Panc1 (cell line): ENCODE measurements at regions not wholly inside any gene's neighbourhood (a gene's known extent, or its start where the extent isn't known, plus 50 kb on each side); places are given as distances from the start of the nearest gene placed in this dataset.

Experiments used
- ATAC-seq: fragments of 200-7000 bp; cut with Tn5 transposase; 2 replicates; pipeline ENCODE4 v1.9.1; 2020; ENCODE audit warnings: mild to moderate bottlenecking, moderate library complexity
- BruUV-seq: library from RNA; stranded (reverse); fragments of 400-500 nt; replicated peaks from 2 replicates; lab custom pipeline; 2021; lab: Mats Ljungman, UMichigan
- CTCF ChIA-PET: fragments of 300-600 bp; sonication (Branson Sonifier 250); formaldehyde crosslinking; loops from one replicate; lab custom pipeline; 2022; ENCODE audit warnings: antibody characterized with exemption; lab: Charles Lee
- POLR2A ChIA-PET: fragments of 300-600 bp; sonication (Branson Sonifier 250); formaldehyde crosslinking; loops from one replicate; lab custom pipeline; 2022; ENCODE audit warnings: antibody characterized with exemption; lab: Charles Lee
- DNase-seq: peaks from one replicate; pipeline ENCODE4 v3.0.0-alpha.2; 2010; ENCODE audit warnings: low read depth, low spot score
- H3K27ac ChIP-seq: 2 replicates; pipeline ENCODE4 v1.5.1; 2011; ENCODE audit warnings: mild to moderate bottlenecking, low read length, inconsistent platforms
- H3K27me3 ChIP-seq: fragments of 200-500 bp; sonication (Bioruptor generic); 2 replicates; pipeline ENCODE4 v1.6.0; 2014; ENCODE audit warnings: low read length, inconsistent platforms; ENCODE audit not compliant: control insufficient read depth, insufficient read depth
- H3K36me3 ChIP-seq: fragments of 200-500 bp; sonication (Bioruptor generic); 2 replicates; pipeline ENCODE4 v1.5.1; 2014; ENCODE audit warnings: inconsistent platforms, mild to moderate bottlenecking, low read length, moderate library complexity; ENCODE audit not compliant: control insufficient read depth, insufficient read depth
- H3K4me1 ChIP-seq: 2 replicates; pipeline ENCODE4 v1.5.1; 2011; ENCODE audit warnings: inconsistent platforms, mild to moderate bottlenecking, low read length, moderate library complexity; ENCODE audit not compliant: control insufficient read depth, insufficient read depth
- H3K4me3 ChIP-seq, 2 experiments: 2 replicates each; pipeline ENCODE4 v1.5.1; 2011 to 2012; ENCODE audit warnings: low read depth in 2 of 2, low read length in 2 of 2, mild to moderate bottlenecking in 2 of 2, inconsistent platforms in 1 of 2, moderate library complexity in 1 of 2
- H3K9me3 ChIP-seq: fragments of 200-500 bp; sonication (Bioruptor generic); 2 replicates; pipeline ENCODE4 v1.5.1; 2014; ENCODE audit warnings: low read depth, mild to moderate bottlenecking, inconsistent platforms, low read length, moderate library complexity; ENCODE audit not compliant: control insufficient read depth, insufficient read depth
- POLR2AphosphoS5 ChIP-seq: IDR thresholded peaks from 2 replicates; pipeline ENCODE4 v1.6.1; 2012; ENCODE audit warnings: mild to moderate bottlenecking, low read depth, low read length, moderate library complexity
- SIN3A ChIP-seq: IDR thresholded peaks from 2 replicates; pipeline ENCODE4 v1.6.1; 2012; ENCODE audit warnings: low read depth, mild to moderate bottlenecking, low read length, moderate library complexity, borderline replicate concordance; ENCODE audit not compliant: insufficient read depth
- TCF7L2 ChIP-seq: IDR thresholded peaks from 2 replicates; pipeline ENCODE4 v1.6.1; 2011; ENCODE audit warnings: mild to moderate bottlenecking, low read depth, low read length, inconsistent platforms
- in situ Hi-C: cut with HindIII; loops from 2 replicates; pipeline ENCODE4 v1.10.0; 2016; ENCODE audit warnings: low sequenced_read_pairs, low pct_unique_long_range_greater_than_20kb
- intact Hi-C: fragments of 100-400 bp; cut with micrococcal nuclease; formaldehyde crosslinking; loops from one replicate; pipeline ENCODE4 v1.10.0; 2022; ENCODE audit not compliant: unreplicated experiment
- TF ChIP-seq, protein P1 (sequence below): fragments of 450-650 bp; IDR thresholded peaks from 2 replicates; pipeline ENCODE4 v1.5.1; 2017; ENCODE audit warnings: mild to moderate bottlenecking
- TF ChIP-seq, protein P2 (sequence below), 2 experiments: IDR thresholded peaks; 2 replicates each; pipeline ENCODE4 v1.6.1; 2011 to 2012; ENCODE audit warnings: low read depth in 2 of 2, control low read depth in 1 of 2, low read length in 1 of 2, mild to moderate bottlenecking in 1 of 2, moderate library complexity in 1 of 2; ENCODE audit not compliant: insufficient read depth in 1 of 2

DNA sequence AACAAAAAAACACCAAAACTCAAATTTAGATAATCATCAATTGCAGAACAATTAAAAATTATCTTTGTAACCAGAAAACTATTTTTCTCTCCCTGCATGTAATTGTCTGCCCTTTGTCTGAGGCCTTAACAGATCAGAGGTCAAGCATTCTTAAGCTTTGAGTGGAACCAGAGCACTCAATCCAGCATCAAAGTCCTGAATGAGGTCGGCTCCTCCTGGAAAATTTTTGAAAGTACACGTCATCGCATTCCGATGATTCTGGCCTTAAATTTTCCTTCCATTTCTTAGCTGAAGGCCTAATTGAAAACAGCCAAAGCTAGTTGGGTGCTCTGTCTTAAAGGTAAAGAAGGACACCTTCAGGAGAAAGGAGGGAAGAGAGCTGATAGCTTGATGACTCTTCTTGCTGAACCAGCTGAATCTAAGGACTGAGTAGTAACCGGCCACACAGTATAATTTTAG is 510.2 kb upstream of the SULF2 start:
- ATAC-seq, result peak; percentile 88
- TF ChIP-seq POLR2AphosphoS5, result no peak
- TF ChIP-seq, protein P1, sequence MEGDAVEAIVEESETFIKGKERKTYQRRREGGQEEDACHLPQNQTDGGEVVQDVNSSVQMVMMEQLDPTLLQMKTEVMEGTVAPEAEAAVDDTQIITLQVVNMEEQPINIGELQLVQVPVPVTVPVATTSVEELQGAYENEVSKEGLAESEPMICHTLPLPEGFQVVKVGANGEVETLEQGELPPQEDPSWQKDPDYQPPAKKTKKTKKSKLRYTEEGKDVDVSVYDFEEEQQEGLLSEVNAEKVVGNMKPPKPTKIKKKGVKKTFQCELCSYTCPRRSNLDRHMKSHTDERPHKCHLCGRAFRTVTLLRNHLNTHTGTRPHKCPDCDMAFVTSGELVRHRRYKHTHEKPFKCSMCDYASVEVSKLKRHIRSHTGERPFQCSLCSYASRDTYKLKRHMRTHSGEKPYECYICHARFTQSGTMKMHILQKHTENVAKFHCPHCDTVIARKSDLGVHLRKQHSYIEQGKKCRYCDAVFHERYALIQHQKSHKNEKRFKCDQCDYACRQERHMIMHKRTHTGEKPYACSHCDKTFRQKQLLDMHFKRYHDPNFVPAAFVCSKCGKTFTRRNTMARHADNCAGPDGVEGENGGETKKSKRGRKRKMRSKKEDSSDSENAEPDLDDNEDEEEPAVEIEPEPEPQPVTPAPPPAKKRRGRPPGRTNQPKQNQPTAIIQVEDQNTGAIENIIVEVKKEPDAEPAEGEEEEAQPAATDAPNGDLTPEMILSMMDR, result peak; percentile 40
- TF ChIP-seq TCF7L2, result peak; percentile 79
- TF ChIP-seq, protein P2, sequence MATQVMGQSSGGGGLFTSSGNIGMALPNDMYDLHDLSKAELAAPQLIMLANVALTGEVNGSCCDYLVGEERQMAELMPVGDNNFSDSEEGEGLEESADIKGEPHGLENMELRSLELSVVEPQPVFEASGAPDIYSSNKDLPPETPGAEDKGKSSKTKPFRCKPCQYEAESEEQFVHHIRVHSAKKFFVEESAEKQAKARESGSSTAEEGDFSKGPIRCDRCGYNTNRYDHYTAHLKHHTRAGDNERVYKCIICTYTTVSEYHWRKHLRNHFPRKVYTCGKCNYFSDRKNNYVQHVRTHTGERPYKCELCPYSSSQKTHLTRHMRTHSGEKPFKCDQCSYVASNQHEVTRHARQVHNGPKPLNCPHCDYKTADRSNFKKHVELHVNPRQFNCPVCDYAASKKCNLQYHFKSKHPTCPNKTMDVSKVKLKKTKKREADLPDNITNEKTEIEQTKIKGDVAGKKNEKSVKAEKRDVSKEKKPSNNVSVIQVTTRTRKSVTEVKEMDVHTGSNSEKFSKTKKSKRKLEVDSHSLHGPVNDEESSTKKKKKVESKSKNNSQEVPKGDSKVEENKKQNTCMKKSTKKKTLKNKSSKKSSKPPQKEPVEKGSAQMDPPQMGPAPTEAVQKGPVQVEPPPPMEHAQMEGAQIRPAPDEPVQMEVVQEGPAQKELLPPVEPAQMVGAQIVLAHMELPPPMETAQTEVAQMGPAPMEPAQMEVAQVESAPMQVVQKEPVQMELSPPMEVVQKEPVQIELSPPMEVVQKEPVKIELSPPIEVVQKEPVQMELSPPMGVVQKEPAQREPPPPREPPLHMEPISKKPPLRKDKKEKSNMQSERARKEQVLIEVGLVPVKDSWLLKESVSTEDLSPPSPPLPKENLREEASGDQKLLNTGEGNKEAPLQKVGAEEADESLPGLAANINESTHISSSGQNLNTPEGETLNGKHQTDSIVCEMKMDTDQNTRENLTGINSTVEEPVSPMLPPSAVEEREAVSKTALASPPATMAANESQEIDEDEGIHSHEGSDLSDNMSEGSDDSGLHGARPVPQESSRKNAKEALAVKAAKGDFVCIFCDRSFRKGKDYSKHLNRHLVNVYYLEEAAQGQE (IDR thresholded peaks at IDR 0.05; ENCODE audit: insufficient read depth in 1 of 2, low read depth in 2 of 2, low read length in 1 of 2), result no peak
- no peak for TF ChIP-seq SIN3A

DNA sequence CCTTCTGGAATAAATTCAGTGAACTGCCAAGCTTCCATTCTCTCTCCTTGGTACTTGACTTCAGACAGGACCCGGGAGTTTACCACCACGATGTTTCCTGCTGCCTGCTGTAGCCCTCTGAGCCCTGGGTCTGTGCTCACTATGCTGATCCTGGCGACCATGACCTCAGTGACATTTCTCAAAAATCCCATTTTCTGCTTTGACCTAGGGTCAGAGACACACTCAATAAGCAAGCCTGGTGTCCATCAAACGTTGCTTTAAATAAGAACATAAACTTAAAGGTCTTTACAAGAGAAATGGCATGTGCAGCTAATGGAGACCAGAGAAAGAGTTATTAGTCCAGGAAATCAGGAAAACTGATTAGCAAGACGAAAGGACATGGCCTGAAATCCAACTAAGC is 509.7 kb upstream of the SULF2 start:
- TF ChIP-seq, protein P1, result no peak
- TF ChIP-seq, protein P2 (IDR thresholded peaks at IDR 0.05; ENCODE audit: insufficient read depth in 1 of 2, low read depth in 2 of 2, low read length in 1 of 2), result no peak
- TF ChIP-seq SIN3A (no peak), TCF7L2 (no peak), POLR2AphosphoS5 (no peak)
- no peaks in the 10 kb centered on the region for H3K9me3 ChIP-seq
- DNase-seq (no peak), ATAC-seq (no peak)
- no TSS peak for BruUV-seq
- H3K4me3 ChIP-seq, result no peak overlapping the region
- peaks cover 4% of the 10 kb centered on the region; the same call in 1 of the 2 replicates for H3K27me3 ChIP-seq
- ChIA-PET CTCF (no interaction called here), POLR2A (interaction anchor here (0.6 kb wide), 1 partner anchor 503 kb away, joined by 5 read pairs; no protein-coding TSS in a partner anchor)
- H3K4me1 ChIP-seq, result peaks cover 14% of the 10 kb centered on the region
- H3K36me3 ChIP-seq, result no peaks in the 10 kb centered on the region
- no peak overlapping the region for H3K27ac ChIP-seq
- intact Hi-C loops, result no loop called here
- in situ Hi-C loops, result no loop called here

More for the DNA sequence above, 510.2 kb upstream of the SULF2 start:
- intact Hi-C loops (no loop called here), in situ Hi-C loops (no loop called here)
- peak; percentile 61 for DNase-seq
- H3K36me3 ChIP-seq, result no peaks in the 10 kb centered on the region
- no TSS peak for BruUV-seq
- peaks cover 4% of the 10 kb centered on the region; the same call in 1 of the 2 replicates for H3K27me3 ChIP-seq
- POLR2A ChIA-PET, result no interaction called here
- no peak overlapping the region for H3K27ac ChIP-seq
- CTCF ChIA-PET, result interaction anchor here (0.5 kb wide), 1 partner anchor 509 kb away, joined by 3 read pairs; no protein-coding TSS in a partner anchor
- H3K4me1 ChIP-seq, result peaks cover 14% of the 10 kb centered on the region
- H3K9me3 ChIP-seq, result no peaks in the 10 kb centered on the region
- H3K4me3 ChIP-seq, result no peak overlapping the region
